ENCODE measurements at regions not wholly inside any gene's neighbourhood (a gene's known extent, or its start where the extent isn't known, plus 50 kb on each side); places are given as distances from the start of the nearest gene placed in this dataset.

GRCh38 chr6:10303608-10304506, 111.0 kb downstream of the TFAP2A start:
- no peak for DNase-seq

- no peak for DNase-seq
Observed at GRCh38 chr6:10302566-10303235, 112.2 kb downstream of the TFAP2A start.

- DNase-seq, result no peak
Observed at GRCh38 chr6:10300071-10300470, 114.8 kb downstream of the TFAP2A start.

DNA sequence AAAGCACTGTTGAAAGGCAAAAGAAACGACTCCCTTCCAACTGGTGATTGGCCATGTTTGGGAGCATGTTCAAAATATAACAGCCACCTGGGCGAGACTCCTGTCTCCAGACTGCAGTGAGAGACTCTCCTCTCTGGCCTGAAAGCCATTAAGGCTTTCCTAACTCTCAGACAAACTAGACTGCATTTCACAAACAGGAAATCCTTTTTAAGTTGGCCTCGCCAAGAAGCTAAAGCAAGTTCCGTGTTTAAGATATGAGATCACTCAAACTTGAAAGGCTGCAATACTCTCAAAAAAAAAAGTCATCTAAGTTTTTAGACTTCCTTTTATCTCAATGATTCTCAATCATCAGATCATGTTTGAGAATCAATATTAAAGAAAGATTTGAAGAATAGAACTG, 117.0 kb downstream of the TFAP2A start:
- no peak for DNase-seq

DNA sequence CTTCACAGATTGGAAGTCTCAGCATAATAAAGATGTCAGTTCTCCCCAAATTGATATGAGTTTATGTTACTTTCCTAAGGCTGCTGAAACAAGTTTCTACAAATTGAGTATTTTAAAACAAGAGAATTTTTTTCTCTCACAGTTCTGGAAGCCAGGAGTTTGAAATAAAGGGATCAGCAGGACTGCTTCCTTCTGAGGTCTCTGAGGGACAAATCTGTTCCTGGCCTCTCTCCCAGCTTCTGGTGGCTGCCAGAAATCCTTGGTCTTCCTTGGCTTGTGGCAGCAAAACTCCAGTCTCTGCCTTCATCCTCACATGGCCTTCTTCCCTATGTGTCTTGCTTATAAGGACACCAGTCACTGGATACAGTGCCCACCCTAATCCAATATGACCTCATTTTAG, 136.1 kb downstream of the TFAP2A start:
- peak; percentile 60 for DNase-seq

- no peak for DNase-seq
Observed at GRCh38 chr6:10276660-10277287, 138.1 kb downstream of the TFAP2A start.

GRCh38 chr6:10276106-10276505, 138.8 kb downstream of the TFAP2A start:
- no peak for DNase-seq

DNA sequence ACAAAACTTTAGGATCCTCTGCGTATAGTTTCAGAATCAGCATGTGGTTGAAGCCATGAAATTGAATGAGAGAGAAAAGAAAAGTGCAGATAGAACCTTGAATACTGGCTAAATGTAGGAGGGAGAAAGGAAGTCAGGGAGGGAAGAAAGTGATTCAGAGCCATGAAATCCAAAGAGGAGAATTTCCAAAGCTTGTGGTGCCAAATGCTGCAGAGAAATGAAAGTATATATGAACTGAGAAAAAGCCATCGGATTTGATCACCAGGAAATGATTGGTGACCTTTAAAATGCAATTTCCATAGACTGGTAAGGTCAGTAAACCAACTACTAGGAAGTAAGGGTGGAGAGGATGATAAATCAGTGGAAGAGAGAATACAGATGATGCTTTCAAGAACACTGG, 142.3 kb downstream of the TFAP2A start:
- no peak for DNase-seq

DNA sequence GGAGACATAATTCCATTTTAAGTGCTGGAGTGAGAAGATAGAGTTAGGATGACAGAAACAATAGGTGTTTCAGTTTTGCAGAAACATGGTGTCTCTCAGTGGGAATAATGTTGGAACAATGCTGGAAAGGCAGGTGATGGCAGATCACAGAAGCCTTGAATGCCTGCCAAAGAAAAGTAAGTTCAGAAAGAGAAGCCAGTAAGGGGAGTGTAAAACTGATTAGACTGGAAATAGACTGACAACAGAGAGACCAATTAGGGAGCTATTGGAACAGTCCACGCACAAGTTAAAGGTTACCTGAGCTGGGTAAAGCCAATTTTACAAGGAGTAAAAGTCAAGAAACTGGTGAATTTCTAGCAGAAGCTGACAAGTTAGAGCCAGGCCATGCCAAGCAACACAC, 142.9 kb downstream of the TFAP2A start:
- no peak for DNase-seq

DNA sequence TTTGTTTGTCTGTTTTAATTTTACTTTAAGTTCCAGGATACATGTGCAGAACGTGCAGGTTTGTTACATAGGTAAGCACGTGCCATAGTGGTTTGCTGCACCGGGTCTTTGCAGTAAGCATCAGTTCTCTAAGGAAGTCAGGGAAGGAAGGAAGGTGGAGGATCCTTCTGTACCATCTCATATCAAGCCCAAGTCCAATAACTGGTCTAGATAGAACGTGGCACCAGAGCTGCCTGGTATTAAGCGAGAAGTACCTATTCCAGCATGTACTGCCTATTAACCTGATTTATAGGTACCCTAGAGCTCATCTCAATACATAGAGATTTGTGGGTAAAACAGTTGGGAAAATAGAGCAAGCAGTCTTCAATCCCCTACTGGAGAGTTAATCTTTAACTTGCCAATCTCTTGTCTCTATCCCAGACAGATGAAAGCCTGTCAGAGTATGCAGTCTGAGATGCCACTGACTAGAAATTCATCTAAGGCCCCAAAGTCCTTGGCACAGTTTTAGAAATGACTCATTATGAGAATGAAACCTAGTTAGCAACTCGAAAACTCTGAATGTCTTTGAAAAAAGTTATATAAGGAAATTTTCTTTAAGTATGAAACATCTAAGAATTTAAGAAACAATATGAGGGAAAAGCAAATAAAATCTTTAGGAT, 144.9 kb downstream of the TFAP2A start:
- DNase-seq, result no peak

- peak; percentile 18 for DNase-seq
Observed at GRCh38 chr6:10268611-10269310, 146.1 kb downstream of the TFAP2A start.

- no peak for DNase-seq
Observed at GRCh38 chr6:10268111-10268510, 146.8 kb downstream of the TFAP2A start.

DNA sequence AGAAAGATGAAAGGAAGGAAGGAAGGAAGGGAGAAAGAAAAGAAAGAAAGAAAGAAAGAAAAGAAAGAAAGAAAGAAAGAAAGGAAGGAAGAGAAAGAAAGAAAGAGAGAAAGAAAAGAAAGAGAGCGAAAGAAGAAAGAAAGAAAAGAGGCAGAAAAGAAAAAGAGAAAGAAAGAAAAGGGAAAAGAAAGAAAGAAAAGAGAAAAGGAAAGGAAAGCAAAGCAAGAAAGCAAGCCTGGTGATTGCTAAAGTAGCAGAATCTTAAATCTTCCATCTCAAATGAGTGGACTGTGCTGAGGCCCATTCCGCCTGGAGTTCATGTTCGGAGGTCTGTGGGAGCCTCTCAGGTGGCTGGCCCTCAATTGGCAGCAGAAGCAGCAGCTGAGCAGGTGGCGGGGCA, 148.4 kb downstream of the TFAP2A start:
- no peak for DNase-seq

DNA sequence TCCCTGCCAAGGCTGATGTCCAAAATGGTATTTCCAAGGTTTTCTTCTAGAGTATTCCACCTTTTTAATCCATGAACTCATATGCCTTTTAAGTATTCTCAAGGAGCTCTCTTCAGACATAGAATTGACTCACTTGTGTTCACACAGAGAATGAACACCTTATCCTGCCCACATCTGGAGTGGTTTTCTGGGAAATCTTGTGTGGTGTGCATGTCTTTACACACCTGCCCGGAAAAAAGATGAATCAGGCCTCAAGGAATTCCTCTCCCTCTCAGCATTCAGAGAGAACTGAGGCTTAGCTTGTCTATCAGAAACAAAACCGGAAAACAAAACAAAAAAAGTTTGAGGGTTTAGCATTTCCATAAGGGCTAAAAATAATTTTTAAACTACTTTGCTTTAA, 148.8 kb downstream of the TFAP2A start:
- DNase-seq, result no peak

DNA sequence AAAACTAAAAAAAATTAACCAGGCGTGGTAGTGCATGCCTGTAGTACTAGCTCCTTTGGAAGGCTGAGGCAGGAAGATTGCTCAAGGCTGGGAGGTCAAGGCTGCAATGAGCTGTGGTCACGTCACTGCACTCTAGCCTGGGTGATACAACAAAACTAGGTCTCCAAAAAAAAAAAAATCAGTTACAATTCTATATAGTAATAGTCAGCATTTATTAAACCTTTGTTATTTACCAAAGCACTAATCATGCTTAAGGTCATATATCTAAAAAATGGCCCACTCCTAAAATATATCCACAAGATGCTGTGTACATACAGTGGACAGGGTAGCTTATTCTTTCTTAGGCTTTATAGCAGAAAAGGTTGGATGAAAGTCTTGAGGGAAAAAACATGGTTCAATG, 152.4 kb downstream of the TFAP2A start:
- no peak for DNase-seq

DNA sequence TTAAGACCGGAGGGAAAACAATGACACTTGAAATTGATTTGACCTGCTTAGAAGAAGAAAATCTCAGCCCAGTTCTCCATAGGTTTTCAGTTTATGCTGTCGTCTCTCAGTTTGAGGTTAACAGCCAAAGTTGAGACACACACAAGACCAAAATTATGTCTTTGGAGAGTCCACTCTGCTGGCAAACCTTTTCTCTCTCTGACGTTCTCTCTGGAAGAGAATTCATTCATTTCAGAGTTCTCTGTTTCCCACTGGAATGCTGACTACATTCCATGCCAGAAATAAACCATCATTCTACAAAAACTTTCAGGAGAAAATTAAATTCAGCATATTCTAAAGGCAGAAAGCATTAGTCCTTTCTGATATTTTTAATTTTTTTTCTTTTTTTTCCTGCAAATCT, 155.2 kb downstream of the TFAP2A start:
- no peak for DNase-seq

GRCh38 chr6:10258341-10258740, 156.5 kb downstream of the TFAP2A start:
- DNase-seq, result no peak

GRCh38 chr6:10256113-10256690, 158.7 kb downstream of the TFAP2A start:
- DNase-seq, result no peak

DNA sequence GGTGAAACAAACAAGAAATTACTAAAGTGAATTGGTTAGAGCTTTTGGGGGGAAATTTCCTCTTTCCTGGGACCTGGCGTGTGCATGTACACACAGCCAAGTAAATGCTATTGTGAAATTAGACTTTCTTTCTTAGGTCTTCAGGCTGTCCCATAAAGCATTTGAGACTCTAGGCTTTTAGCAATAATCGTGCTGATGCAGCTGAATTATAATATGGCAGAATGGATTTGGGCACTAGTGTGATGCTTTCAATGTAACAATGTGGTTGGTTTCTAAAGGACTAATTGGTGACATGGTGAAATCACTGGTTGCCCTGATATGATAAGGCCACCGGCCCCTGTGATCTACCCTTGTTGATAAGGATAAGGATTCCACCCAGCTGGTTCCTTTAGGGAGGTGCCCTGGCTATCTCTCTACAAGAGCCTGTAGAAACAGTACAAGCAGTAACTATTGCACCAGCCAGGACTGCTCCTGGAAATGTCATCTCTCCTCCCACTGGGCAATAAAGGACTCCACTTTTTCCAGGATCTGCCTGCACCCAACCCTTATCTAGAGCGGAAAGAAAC, 164.1 kb downstream of the TFAP2A start:
- DNase-seq, result no peak

DNA sequence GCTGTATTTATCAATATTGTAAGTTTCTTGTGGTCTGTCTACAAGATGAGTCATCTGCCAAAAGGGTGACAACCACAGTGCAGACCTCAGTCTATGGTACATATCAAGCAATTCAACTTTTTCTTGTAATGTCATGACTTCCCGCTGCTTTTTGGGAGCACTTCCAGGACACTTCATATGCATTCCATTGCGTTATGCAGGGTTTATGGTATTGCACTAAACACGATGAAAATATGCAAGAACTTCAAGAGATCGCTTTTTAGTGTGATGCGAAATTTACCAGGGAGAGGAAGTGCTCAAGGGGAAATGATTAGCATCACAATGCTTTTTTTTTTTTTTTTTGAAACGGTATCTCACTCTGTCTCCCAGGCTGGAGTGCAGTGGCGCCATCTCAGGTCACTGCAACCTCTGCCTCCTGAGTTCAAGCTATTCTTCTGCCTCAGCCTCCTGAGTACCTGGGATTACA, 166.5 kb downstream of the TFAP2A start:
- no peak for DNase-seq

DNA sequence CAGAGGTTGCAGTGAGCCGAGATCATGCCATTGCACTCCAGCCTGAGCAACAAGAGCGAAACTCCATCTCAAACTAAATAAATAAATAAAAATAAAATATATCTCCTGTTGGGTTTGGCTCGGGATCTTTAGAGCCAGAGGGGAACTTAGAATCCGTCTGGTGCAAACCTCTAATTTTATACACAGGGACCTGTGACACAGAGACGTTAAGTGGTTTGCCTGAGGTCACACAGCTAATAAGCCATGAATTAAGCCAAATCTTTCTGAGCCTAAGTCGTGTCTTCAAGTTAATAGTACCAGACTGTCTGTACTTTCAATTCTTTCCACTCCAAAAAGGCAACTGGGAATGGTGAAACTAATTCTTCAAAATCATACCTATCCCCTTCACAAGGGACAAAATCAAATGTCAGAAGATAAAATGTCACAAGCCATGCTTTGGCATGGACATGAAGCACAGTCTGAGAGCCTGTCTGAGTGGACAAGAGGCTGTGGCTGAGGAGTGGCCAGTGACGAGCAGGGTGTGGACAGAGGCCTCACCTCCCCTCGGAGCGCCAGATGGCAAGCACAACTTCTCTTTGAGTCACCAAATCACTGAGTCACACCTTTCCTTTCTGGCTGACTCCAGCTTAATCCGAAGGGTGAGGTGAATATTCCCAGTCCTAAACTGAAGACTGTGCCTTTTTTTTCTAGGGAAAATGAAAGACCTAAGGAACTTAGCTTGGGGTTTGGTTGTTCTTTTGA, 177.4 kb downstream of the TFAP2A start:
- DNase-seq, result no peak
